ENCODE measurements at regions not wholly inside any gene's neighbourhood (a gene's known extent, or its start where the extent isn't known, plus 50 kb on each side); places are given as distances from the start of the nearest gene placed in this dataset.
"Not testable (repeated sequence)": the region's sequence is repeated elsewhere in the genome, so short reads cannot be mapped to it uniquely, and the experiment has no call there.

DNA sequence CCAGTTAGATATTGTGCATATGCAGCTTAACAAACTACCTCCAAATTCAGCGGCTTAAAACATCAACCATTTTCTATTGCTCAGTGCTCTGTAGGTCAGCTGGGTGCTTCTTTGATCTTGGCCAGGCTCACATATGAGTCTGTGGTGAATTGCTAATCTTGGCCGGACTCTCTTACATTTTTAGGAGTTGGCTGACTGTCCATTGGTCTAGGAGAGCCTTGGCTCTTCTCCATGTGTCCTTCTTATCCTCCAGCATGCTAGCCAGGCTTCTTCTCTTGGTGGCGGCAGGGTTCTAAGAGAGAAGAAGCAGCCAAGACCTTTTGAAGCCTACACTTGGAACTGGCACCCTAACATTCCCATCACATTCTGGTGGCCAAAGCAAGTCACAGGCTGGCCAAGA lies 174.3 kb upstream of the PWP1 start:
- DNase-seq = no peak

DNA sequence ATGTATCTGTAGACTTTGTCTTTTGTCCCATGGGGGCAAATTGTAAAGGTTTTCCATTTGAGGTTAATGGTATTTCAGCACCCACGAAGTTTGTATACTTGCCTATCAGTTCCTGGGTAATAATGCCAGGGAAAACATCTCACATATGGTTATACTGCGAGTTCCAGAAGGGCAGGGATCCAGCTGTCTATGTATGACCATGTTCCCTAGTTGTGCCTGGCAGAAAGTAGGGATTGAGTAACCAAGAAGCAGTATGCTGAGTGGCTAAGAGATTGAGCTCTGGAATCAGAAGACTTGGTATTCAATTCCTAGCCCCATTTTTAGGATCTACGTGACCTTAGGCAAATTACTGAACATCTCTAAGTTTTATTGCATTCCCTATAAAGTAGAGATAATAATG lies 173.2 kb upstream of the PWP1 start:
- DNase-seq = no peak

DNA sequence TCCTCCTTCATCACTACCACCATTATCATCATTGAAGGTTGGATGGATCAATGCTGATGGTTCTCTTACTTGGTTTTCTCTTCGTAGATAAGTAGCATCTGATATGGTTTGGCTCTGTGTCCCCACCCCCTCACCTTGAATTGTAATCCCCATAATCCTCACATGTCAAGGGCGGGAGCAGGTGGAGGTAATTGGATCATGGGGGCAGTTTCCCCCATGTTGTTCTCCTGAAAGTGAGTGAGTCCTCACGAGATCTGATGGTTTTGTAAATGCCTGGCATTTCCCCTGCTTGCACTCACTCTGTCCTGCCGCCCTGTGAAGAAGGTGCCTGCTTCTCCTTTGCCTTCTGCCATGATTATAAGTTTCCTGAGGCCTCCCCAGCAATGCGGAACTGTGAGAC lies 172.4 kb upstream of the PWP1 start:
- DNase-seq = no peak

DNA sequence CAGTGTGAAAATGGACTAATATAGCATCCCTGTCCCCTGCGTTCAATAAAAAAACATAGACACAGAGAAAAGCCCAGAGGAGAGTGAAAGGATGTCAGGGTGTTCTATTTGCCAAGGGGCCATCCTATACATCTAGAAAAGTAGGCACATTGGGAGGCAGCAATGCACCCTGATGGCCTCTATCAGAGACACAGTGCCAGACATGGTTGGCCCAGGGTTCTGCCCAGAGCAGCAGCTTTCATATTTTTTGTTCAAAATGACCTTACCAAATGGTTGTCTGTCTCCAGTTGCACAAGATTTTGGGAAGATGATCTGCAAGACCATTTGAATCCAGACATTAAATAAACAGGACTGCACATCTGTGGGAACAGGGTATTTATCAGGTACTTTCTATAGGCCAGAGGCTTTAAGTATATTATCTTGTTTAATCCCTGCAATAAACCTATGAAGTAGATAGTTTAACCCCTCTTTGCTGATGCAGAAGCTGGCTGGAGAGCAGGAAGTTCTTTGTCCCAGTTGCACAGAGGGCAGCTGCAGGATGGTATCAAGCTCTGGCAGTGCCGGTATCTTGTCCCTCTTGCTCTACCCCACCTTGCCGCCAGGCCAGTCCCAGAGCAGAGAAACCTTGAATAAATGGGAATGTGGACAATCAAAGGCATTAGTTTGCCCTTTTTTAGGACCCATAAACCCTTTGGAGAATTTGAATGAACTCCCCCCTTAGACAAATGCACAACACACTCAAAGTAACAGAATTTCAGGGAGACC lies 171.8 kb upstream of the PWP1 start:
- no peak for DNase-seq

DNA sequence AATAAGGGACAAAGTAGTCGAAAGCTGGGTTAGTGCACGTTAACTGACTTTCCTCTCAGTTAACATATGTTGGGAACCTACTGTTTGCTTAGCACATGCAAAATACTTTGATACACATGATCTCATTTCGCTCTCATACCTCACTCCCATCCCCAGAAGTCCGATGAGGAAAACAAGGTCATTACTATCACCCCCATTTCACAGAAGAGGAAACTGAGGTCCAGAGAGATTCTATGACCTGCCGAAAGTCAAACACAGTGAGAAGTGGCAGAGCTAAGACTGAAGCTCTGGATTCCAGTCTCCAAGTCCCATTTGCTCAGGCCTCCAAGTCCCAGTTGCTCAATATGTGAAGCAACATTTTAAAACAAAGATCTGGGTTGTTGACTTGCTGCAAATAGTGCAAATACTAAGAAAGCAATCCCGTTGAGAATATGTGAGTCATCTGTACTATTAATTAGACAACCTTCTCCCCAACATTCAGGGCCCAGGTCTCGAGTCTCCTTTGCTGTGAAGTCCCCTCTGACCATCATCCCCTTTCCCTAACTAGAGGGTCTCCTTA lies 170.6 kb upstream of the PWP1 start:
- DNase-seq = no peak

DNA sequence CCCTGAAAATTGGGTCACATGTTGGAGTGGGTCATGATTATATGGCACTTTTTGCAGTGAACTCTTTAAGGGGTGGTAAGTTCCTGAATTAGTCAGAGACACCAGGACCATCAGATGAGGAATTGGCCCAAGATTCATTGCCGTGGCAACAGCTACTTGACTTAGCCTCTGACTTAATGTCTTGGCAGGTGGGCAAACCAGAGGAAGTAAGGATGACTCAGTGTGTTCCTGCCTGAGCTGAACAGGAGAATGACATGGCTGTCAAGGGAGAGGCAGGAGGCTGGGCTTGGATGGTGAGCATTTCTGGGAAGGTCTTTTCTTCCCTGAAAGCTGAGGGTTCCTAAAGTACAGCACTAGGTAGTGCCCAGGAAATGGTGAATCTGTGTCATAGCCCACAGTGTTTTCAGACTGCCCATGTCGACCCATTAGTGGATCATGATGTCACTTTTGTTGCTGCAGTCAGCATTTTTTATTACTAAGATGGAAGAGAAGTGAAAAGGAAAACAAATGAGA lies 170.1 kb upstream of the PWP1 start:
- no peak for DNase-seq

DNA sequence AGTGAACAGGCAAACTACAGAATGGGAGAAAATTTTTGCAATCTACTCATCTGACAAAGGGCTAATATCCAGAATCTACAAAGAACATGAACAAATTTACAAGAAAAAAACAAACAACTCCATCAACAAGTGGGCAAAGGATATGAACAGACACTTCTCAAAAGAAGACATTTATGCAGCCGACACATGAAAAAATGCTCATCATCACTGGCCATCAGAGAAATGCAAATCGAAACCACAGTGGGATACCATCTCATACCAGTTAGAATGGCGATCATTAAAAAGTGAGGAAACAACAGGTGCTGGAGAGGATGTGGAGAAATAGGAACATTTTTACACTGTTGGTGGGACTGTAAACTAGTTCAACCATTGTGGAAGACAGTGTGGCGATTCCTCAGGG lies 167.8 kb upstream of the PWP1 start:
- DNase-seq = not testable (repeated sequence)

DNA sequence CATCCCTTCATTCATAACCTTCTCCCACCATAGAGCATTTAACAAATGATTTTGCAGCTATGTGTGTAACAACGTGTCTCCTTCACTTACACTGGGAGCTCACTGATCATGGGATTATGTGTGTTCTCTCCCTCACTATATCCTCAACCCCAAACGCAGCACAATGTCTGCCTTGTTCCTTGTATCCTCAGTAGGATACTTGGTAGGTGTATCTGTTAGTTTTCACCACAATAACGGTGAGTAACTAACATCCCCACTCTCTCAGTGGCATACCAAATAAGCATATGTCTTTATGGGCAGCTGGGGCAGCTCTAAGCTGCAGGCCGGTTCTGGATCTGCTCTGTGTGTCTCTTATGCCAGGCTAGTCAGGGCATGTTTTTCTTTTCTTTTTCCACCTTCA lies 166.7 kb upstream of the PWP1 start:
- no peak for DNase-seq

DNA sequence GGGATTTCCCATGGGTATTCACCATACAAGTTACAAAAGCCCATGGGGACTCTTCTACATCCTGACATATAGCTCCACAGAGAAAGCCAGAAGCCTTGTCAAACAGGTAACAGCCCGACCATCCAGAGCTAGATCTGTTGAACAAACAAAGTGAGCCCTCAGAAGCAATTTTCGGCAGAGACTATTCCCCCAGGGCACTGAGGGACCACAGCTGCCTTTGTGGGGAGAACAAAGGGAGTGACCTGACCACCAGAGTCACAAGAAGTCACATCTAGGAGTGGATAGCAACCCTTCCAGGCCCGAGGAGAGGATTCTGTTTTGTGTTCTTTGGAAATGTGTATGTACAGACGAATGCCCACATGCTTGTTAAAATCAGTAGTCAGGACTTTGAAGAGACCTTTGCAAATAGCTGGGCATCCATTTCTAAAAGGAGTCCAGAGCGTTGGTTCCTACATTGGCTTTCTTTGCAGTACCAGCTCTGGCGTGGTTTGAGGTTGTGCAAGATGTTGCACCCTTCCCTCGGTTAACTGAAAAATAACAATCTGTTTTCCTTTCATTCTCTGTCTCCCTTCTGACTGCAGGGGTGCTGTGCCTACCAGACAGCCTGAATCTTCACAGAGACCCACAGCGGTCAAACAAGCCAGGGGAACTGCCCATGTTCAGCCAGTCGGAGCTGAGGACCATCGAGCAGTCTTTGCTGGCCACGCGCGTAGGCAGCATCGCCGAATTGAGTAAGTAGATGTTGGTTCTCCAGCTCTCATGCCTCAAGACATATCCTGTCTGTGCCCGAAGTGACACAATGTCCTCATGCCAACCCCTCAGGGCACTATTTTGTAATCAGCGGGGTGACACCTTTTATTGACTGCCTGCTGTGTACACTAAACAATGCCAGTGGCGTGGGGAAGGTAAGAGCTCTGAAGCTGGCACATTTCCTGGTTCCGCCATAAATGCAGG lies 165.4 kb upstream of the PWP1 start:
- DNase-seq = no peak

DNA sequence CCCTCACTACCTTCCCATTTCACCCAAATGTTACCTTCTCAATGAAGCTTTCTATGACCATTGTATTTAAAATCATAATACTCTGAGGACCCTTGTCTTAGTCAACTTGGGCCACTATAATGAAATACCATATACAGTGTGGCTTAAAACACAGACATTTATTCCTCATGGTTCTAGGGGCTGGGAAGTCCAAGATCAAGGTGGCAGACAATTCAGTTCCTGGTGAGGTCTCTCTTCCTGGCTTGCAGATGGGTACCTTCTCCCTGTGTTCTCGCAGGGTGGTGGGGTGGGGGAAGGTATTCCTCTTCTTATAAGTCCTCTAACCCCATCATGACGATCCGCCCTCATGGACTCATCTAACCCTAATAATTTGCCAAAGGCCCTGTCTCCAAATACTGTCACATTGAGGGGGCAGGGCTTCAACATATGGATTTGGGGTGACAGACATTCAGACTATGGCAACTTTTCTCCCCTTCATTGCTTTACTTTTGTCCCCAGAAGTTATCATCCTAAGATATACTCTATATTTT lies 163.7 kb upstream of the PWP1 start:
- no peak for DNase-seq

DNA sequence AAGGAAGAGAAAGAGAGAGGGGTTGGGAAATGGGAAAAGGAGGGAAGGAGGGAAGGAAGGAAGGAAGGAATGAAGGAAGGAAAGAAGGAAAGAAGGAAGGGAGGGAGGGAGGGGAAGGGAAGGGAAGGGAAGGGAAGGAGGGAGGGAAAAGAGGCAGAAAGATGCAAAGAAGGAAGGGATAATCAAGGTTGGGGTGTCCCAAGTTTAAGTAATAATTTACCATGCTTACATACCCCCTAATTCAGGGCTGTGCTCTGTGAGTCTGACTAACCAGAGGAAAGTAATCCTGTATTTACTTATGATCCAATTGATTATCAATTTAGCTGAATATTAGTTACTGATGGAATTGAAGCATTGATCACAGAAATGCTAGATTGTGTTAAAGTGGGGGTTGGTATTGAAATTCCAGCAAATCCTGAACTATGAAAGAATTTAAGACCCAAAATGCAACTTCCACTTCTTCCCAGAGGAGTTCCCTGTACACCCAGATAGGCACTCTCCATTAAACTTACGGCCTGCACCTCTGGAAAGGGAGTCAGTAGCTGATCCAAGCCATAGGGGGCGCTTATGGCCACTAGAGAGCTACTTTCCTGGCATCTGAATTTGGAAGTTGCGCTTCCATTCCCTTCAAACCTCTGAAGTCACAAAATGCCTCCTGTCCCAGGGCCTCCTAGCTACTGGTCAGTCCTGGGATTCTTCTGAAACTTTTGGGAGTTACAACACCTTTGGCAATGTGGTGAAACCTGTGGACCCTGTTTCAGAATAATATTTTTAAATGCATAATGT lies 162.7 kb upstream of the PWP1 start:
- no peak for DNase-seq

DNA sequence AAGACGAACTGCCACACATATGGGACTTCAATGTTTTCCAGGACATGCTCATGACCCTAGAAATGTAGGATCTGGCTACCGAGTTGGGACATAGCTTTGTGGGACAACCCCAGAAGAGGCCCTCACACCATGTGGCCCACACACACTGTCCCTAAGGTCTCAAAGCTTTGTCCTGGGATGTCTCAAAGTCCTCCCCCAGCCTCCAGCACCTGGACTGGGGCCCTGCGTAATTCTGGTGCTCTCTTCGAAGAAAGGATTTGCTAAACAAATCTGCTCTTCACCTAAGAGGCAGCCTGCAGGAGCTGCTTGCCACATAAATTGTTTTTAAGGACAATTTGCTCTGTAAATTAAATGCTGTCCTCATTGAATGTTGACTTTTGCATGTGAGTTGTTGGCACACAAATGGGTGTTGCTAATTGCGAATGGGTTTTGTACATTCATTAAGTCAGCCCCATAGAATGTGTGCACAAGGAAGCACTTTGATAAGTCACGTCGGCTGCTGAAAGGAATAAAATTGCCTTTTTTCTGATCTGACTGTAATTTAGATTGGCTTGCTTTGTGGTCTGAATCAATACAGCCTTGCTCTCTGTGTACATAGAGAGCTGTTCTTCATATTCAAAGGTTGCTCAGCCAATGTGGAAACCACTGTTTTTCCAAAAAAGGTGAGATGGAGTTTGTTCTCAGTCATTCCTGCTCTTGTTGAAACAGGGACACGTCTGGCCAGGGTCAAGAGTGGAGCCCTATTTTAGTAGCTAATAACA lies 161.6 kb upstream of the PWP1 start:
- DNase-seq = no peak

DNA sequence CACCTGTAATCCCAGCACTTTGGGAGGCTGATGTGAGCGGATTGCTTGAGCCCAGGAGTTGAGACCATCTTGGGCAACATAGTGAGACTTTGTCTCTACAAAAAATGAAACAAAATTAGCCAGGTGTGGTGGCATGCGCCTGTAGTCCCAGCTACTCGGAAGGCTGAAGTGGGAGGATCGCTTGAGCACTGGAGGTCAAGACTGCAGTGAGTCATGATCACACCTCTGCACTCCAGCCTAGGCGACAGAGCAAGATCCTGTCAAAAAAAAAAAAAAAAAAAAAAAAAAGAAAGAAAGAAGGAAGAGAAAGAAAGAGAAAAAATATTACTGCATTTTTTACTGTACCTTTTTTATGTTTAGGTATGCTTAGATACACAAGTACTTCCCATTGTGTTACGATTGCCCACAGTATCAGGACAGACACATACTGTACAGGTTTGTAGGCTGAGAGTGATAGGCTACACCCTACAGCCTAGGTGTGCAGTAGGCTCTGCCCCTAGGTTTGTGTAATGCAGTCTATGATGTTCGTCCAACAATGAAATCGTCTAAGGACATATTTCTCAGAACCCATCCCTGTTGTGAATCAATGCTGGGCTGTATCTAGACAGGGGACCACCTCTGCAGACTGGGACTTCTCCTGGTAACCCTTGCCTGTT lies 160.4 kb upstream of the PWP1 start:
- DNase-seq = no peak

DNA sequence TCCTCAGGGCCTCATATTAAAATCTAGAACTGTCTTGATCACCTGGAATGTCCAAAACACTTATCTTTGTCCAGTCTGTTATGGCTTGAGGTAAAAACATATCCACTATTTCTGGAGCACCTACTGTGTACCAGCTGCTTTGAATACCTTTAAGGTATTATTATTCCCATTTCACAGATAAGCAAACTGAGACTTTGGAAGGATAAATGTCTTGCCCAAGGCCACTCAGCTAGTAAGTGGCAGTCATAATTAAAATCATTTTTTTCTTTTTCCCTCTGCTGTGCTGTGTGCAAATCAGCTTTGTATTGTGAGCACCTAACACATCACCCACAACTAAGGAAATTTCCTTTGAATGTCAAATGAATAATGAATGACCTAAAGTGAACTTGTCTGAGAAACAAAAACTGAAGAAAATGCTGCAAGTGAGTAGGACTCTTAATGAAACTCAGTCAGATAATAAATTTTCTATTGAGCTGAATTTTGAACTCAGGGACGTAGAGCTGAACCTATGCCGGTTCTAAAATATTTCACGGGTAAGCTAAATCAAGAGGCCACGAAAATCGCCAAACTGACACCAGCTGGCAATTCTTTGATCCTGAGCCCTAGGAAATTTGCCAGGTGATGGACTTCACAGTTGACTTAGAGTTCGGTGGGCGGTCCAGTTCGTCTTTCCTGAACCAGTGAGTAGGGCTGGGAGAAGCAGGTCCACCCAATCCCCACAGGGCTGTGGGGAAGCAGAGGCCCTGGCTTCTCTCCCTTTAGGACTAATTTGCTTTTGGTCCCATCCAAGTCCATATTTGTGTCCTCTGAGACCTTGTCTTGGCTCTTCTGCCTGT lies 159.7 kb upstream of the PWP1 start:
- no peak for DNase-seq

DNA sequence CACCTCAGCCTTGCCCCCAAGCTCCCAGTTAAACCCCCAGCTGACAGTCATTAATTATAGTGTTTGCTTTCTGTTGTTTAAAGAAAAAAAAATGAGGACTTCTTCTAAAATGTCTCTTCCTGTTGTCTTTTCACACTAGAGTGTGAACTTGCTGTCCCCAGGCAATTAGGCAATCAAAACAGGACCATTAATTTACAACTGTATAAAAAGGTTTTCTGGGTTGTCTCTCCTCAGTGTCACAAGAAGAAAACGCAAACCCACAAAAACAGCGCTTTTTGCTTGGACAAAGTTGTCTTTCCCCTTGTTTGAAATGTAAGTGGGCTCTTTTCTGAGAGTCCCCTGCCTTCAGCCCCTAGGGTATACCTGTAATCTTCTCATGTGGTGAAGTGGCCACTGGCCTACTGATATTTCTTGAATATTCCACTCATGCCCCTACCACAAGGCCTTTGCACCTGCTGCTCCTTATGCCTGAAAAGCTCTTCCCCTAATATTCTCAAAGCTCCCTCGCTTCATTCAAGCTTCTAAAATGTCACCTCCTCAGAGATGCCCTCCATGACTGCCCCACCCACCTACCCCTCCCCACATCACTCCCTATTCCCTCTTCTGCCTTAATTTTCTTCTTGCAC lies 158.9 kb upstream of the PWP1 start:
- no peak for DNase-seq

DNA sequence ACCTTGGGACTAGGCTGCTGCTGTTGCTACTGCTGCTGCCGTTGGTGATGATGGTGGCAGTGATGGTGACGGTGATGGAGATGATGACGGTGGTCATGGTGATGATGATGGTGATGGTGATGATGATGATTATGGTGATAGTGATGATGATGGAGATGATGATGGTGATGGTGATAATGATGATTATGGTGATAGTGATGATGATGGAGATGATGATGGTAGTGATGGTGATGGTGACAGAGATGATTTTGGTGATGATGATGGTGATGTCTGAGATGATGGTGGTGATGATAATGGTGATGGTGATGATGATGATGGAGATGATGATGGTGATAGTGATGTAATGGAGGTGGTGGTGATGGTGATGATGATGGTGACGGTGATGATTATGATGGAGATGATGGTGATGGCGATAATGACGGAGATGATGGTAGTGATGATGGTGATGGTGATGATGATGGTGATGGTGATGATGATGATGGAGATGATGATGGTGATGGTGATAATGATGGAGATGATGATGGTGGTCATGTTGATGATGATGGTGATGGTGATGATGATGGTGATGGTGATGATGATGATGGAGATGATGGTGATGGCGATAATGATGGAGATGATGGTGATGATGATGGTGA lies 156.8 kb upstream of the PWP1 start:
- no peak for DNase-seq

DNA sequence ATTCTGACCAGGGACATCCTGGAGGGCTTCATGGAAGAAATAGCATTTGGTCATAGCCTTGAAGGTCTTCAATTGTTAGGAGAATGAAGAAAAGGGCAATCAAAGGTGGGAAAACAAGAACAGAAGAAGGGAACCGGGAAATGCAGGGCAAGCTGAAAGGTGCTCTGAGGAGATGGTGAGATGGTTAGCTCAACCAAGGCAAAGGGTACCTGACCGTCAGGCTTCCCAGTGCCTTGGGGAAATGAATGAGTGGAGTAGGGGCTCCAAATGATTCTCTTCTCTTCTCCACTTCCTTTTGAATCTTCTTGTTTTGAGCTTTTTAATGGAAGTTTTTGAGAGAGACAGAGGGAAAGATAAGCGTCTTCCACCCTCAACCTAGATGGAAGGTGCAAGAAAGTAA lies 155.6 kb upstream of the PWP1 start:
- DNase-seq = no peak

DNA sequence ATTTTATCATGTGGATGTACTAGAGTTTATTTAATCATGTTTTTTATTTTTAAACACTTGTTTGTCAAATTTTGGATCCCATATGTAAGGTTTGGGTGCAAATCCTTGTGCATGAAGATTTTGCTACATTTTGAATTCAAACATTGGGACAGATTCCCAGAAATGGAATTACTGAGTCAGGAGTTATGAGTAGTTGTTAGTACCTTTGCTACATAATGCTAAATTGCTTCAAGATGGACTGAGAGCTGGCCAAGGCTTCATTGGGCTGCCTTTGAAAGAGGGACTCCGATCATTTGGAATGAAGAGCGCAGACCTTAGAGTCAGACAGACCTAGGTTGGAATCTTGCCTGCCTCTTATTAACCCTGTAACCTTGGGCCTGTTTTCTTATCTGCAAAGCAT lies 154.9 kb upstream of the PWP1 start:
- no peak for DNase-seq

DNA sequence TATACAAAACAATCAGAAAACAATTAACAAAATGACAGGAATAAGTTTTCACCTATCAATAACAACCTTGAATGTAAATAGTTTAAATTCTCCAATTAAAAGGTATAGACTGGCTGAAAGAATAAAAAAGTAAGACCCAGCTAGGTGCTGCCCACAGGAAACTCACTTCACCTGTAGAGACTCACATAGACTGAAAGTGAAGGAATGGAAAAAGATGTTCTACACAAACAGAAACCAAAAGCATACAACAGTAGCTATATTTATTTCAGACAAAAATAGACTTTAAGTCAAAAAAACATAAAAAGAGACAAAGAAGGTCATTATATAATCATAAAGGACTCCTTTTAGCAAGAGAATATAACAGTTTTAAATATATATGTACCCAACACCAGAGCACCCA lies 152.4 kb upstream of the PWP1 start:
- DNase-seq = no peak
